ENCODE measurements at regions not wholly inside any gene's neighbourhood (a gene's known extent, or its start where the extent isn't known, plus 50 kb on each side); places are given as distances from the start of the nearest gene placed in this dataset.

- Histone ChIP-seq H3K4me2 (no peak overlapping the region), H3K4me3 (ENCODE audit: low read depth in 2 of 2, low read length in 1 of 2) (no peak overlapping the region), H3K9me3 (no peaks in the 10 kb centered on the region), H3K9me2 (no peaks in the 10 kb centered on the region), H3K4me1 (ENCODE audit: control insufficient read depth in 1 of 2, insufficient read depth in 2 of 2, low read depth in 1 of 2, low read length in 1 of 2) (peaks cover 0 to 20% of the 10 kb centered on the region in 2 experiments; a peak in 2 of 4 replicates), H3K79me2 (ENCODE audit: insufficient read depth) (no peaks in the 10 kb centered on the region), H3F3A (replicated peaks; ENCODE audit: insufficient read depth) (no peaks in the 10 kb centered on the region), H3K36me3 (replicated peaks in 1 of 2; ENCODE audit: control insufficient read depth in 1 of 2, insufficient read depth in 2 of 2, low read length in 1 of 2) (no peaks in the 10 kb centered on the region), H3K27ac (ENCODE audit: low read depth in 2 of 2, low read length in 1 of 2) (no peak overlapping the region), H3K9ac (no peak overlapping the region), H2AFZ (ENCODE audit: low read depth) (no peak overlapping the region), H4K20me1 (ENCODE audit: insufficient read depth) (no peaks in the 10 kb centered on the region), H3K27me3 (ENCODE audit: insufficient read depth) (no peaks in the 10 kb centered on the region)
- ChIA-PET POLR2A (no interaction called here), CTCF (interaction anchor here (0.7 to 1.9 kb wide), 2 partner anchors 14 to 18 kb away, joined by 3 to 4 read pairs; no protein-coding TSS in a partner anchor)
- no peak for DNase-seq
- TF ChIP-seq SMC3 (IDR thresholded peaks at IDR 0.05; ENCODE audit: low read depth, low read length) = no peak
- no peak for TF ChIP-seq FOSL2 (IDR thresholded peaks at IDR 0.05; ENCODE audit: borderline replicate concordance, low read depth)
- TF ChIP-seq GATA2 (CRISPR knock-in tag; IDR thresholded peaks at IDR 0.05) = no peak
- no peak for TF ChIP-seq RAD21 (IDR thresholded peaks at IDR 0.05; ENCODE audit: low read length)
- TF ChIP-seq PBX3 (IDR thresholded peaks at IDR 0.05) = no peak
- TF ChIP-seq YY1 (IDR thresholded peaks at IDR 0.05; ENCODE audit: low read depth) = no peak
- no peak for TF ChIP-seq RXRA (IDR thresholded peaks at IDR 0.05; ENCODE audit: borderline replicate concordance, low read depth)
- TF ChIP-seq MEF2A (IDR thresholded peaks at IDR 0.05; ENCODE audit: borderline replicate concordance, low read depth) = no peak
- WGBS (ENCODE audit: low lambda C conversion rate) = 53% methylated on average over 8 of the region's 8 CpGs
Observed at GRCh38 chr19:31572976-31573298, 223.7 kb upstream of the TSHZ3 start.

- POLR2A ChIA-PET = interaction anchor here (1.1 kb wide), 1 partner anchor 215 kb away, joined by 3 read pairs; no protein-coding TSS in a partner anchor
- Histone ChIP-seq H3K4me3 (ENCODE audit: low read depth in 2 of 2, low read length in 1 of 2) (no peak overlapping the region), H3K4me1 (ENCODE audit: control insufficient read depth in 1 of 2, insufficient read depth in 2 of 2, low read depth in 1 of 2, low read length in 1 of 2) (peaks cover 0 to 12% of the 10 kb centered on the region in 2 experiments; a peak in 2 of 4 replicates), H3K4me2 (no peak overlapping the region), H4K20me1 (ENCODE audit: insufficient read depth) (no peaks in the 10 kb centered on the region), H3K27ac (ENCODE audit: low read depth in 2 of 2, low read length in 1 of 2) (no peak overlapping the region), H3K9me2 (0 out of 2 replicates have a peak, but pooled peaks cover 2% of the 10 kb centered on the region), H3K36me3 (replicated peaks in 1 of 2; ENCODE audit: control insufficient read depth in 1 of 2, insufficient read depth in 2 of 2, low read length in 1 of 2) (no peaks in the 10 kb centered on the region), H3K79me2 (ENCODE audit: insufficient read depth) (no peaks in the 10 kb centered on the region), H3K9ac (no peak overlapping the region), H2AFZ (ENCODE audit: low read depth) (no peak overlapping the region), H3F3A (replicated peaks; ENCODE audit: insufficient read depth) (no peaks in the 10 kb centered on the region), H3K9me3 (0 out of 2 replicates have a peak, but pooled peaks cover 2% of the 10 kb centered on the region), H3K27me3 (ENCODE audit: insufficient read depth) (no peaks in the 10 kb centered on the region)
- no peak for DNase-seq
- 32% methylated on average over 14 of the region's 14 CpGs for WGBS (ENCODE audit: low lambda C conversion rate)
- CTCF ChIA-PET = interaction anchor here (0.6 to 0.7 kb wide), 2 partner anchors 378 to 1699 kb away, joined by 3 to 4 read pairs; no protein-coding TSS in a partner anchor
- TF ChIP-seq USF1 (IDR thresholded peaks at IDR 0.05; ENCODE audit: borderline replicate concordance, low read depth) = no peak
- no peak for TF ChIP-seq POLR2AphosphoS5 (IDR thresholded peaks at IDR 0.05; ENCODE audit: low read depth, low read length)
- TF ChIP-seq NFIC (IDR thresholded peaks at IDR 0.05; ENCODE audit: borderline replicate concordance) = no peak
- TF ChIP-seq RAD21 (IDR thresholded peaks at IDR 0.05; ENCODE audit: low read length) = no peak
- no peak for TF ChIP-seq SMC3 (IDR thresholded peaks at IDR 0.05; ENCODE audit: low read depth, low read length)
- TF ChIP-seq, protein P1, sequence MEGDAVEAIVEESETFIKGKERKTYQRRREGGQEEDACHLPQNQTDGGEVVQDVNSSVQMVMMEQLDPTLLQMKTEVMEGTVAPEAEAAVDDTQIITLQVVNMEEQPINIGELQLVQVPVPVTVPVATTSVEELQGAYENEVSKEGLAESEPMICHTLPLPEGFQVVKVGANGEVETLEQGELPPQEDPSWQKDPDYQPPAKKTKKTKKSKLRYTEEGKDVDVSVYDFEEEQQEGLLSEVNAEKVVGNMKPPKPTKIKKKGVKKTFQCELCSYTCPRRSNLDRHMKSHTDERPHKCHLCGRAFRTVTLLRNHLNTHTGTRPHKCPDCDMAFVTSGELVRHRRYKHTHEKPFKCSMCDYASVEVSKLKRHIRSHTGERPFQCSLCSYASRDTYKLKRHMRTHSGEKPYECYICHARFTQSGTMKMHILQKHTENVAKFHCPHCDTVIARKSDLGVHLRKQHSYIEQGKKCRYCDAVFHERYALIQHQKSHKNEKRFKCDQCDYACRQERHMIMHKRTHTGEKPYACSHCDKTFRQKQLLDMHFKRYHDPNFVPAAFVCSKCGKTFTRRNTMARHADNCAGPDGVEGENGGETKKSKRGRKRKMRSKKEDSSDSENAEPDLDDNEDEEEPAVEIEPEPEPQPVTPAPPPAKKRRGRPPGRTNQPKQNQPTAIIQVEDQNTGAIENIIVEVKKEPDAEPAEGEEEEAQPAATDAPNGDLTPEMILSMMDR (IDR thresholded peaks at IDR 0.05) = no peak
- no peak for TF ChIP-seq NRF1 (IDR thresholded peaks at IDR 0.05; ENCODE audit: low read depth, low read length)
- TF ChIP-seq RFX5 (IDR thresholded peaks at IDR 0.05; ENCODE audit: low read length) = no peak
Observed at GRCh38 chr19:31574251-31574973, 225.2 kb upstream of the TSHZ3 start.

All from SK-N-SH (cell line).